Left lung (tissue), 4 donors: ENCODE measurements at regions not wholly inside any gene's neighbourhood (a gene's known extent, or its start where the extent isn't known, plus 50 kb on each side); places are given as distances from the start of the nearest gene placed in this dataset.
"Not testable (repeated sequence)": the region's sequence is repeated elsewhere in the genome, so short reads cannot be mapped to it uniquely, and the experiment has no call there.

ENCODE experiments used
- ATAC-seq: fragments of 200-7000 bp; cut with Tn5 transposase; one replicate; pipeline ENCODE4 v1.9.1; 2020; ENCODE audit warnings: moderate library complexity
- DNase-seq, 4 donors: peaks; one replicate each; pipeline ENCODE4 v3.0.0-alpha.2; 2013 to 2020
- H3K27ac ChIP-seq, 2 donors: fragments of 200-600 bp; sonication (generic) in 1 of 2; one replicate each; pipeline versions ENCODE4 v1.5.0 to v1.8.0; 2020 to 2021
- H3K27me3 ChIP-seq, 2 donors: fragments of 200-600 bp; sonication (generic) in 1 of 2; one replicate each; pipeline versions ENCODE4 v1.5.0 to v1.8.0; 2020 to 2021
- H3K36me3 ChIP-seq, 2 donors: fragments of 200-600 bp; sonication (generic) in 1 of 2; one replicate each; pipeline versions ENCODE4 v1.5.0 to v1.8.0; 2020 to 2021
- H3K4me1 ChIP-seq, 2 donors: fragments of 200-600 bp; one replicate each; pipeline ENCODE4 v1.8.0; 2021
- H3K4me3 ChIP-seq, 2 donors: fragments of 200-600 bp; sonication (generic) in 1 of 2; one replicate each; pipeline versions ENCODE4 v1.5.0 to v1.8.0; 2020 to 2021; ENCODE audit warnings: mild to moderate bottlenecking in 1 of 2
- H3K9me3 ChIP-seq, 2 donors: fragments of 200-600 bp; sonication (generic) in 1 of 2; one replicate each; pipeline versions ENCODE4 v1.5.0 to v1.8.0; 2020 to 2021
- intact Hi-C, 2 donors: fragments of 100-400 bp; cut with DNase I; formaldehyde crosslinking; loops; one replicate each; pipeline versions ENCODE4 v1.11.2 to v1.14.2; 2022
- donor health status: DM: no; HTN: yes; CAD: no.
- donor health status: DM: no; HTN: no; CAD: no.

GRCh38 chr15:21174761-21175160 lies 265.5 kb downstream of the POTEB3 start:
- H3K4me1 ChIP-seq, H3K9me3 ChIP-seq, H3K27ac ChIP-seq, intact Hi-C loops, H3K36me3 ChIP-seq, H3K4me3 ChIP-seq, H3K27me3 ChIP-seq, ATAC-seq: not testable (repeated sequence)
- peak in 1 of 4 donors; percentile 48 for DNase-seq

GRCh38 chr15:21151203-21151966 lies 285.3 kb upstream of the POTEB2 start:
- intact Hi-C loops, H3K4me3 ChIP-seq, H3K4me1 ChIP-seq, H3K9me3 ChIP-seq, H3K27ac ChIP-seq, ATAC-seq, H3K27me3 ChIP-seq, H3K36me3 ChIP-seq: not testable (repeated sequence)
- peak in 1 of 4 donors; percentile 39 for DNase-seq

- H3K9me3 ChIP-seq, H3K4me3 ChIP-seq, intact Hi-C loops, H3K27ac ChIP-seq, H3K36me3 ChIP-seq, ATAC-seq, H3K27me3 ChIP-seq, H3K4me1 ChIP-seq: not testable (repeated sequence)
- DNase-seq: peak in 1 of 4 donors; percentile 32
Observed at GRCh38 chr15:21148136-21148535, 282.0 kb upstream of the POTEB2 start.

- H3K36me3 ChIP-seq, H3K4me3 ChIP-seq, H3K9me3 ChIP-seq, intact Hi-C loops, H3K27me3 ChIP-seq, H3K27ac ChIP-seq, ATAC-seq, H3K4me1 ChIP-seq: not testable (repeated sequence)
- peak in 1 of 4 donors; percentile 34 for DNase-seq
Observed at GRCh38 chr15:21133893-21134292, 267.8 kb upstream of the POTEB2 start.

- intact Hi-C loops, H3K36me3 ChIP-seq, ATAC-seq, H3K27me3 ChIP-seq, H3K27ac ChIP-seq, H3K4me3 ChIP-seq, H3K4me1 ChIP-seq, H3K9me3 ChIP-seq: not testable (repeated sequence)
- peak in 2 of 4 donors; percentile 32 to 86 for DNase-seq
Observed at GRCh38 chr15:21112271-21113053, 246.3 kb upstream of the POTEB2 start.

GRCh38 chr15:21111861-21112260 lies 245.7 kb upstream of the POTEB2 start:
- H3K4me3 ChIP-seq, H3K9me3 ChIP-seq, ATAC-seq, H3K27me3 ChIP-seq, intact Hi-C loops, H3K27ac ChIP-seq, H3K36me3 ChIP-seq, H3K4me1 ChIP-seq: not testable (repeated sequence)
- DNase-seq: peak in 2 of 4 donors; percentile 34 to 92

GRCh38 chr15:21111172-21111571 lies 245.1 kb upstream of the POTEB2 start:
- ATAC-seq, intact Hi-C loops, H3K9me3 ChIP-seq, H3K4me1 ChIP-seq, H3K36me3 ChIP-seq, H3K4me3 ChIP-seq, H3K27me3 ChIP-seq, H3K27ac ChIP-seq: not testable (repeated sequence)
- peak in 1 of 4 donors; percentile 75 for DNase-seq

GRCh38 chr15:21110187-21110804 lies 244.2 kb upstream of the POTEB2 start:
- intact Hi-C loops, ATAC-seq: not testable (repeated sequence)
- DNase-seq: peak in 2 of 4 donors; percentile 50 to 95

GRCh38 chr15:21108384-21108783 lies 242.3 kb upstream of the POTEB2 start:
- ATAC-seq, H3K36me3 ChIP-seq, intact Hi-C loops, H3K27me3 ChIP-seq, H3K27ac ChIP-seq, H3K4me3 ChIP-seq, H3K4me1 ChIP-seq, H3K9me3 ChIP-seq, DNase-seq: not testable (repeated sequence)

More at GRCh38 chr15:21110187-21110804, 244.2 kb upstream of the POTEB2 start:
- not testable (repeated sequence) for H3K9me3 ChIP-seq, H3K27me3 ChIP-seq, H3K4me1 ChIP-seq, H3K36me3 ChIP-seq, H3K27ac ChIP-seq, H3K4me3 ChIP-seq

GRCh38 chr15:21107399-21108381 lies 241.6 kb upstream of the POTEB2 start:
- intact Hi-C loops, H3K4me3 ChIP-seq, H3K27ac ChIP-seq, H3K9me3 ChIP-seq, H3K27me3 ChIP-seq, ATAC-seq, H3K36me3 ChIP-seq, H3K4me1 ChIP-seq: not testable (repeated sequence)
- DNase-seq: peak in 1 of 4 donors; percentile 5

GRCh38 chr15:21096599-21096998 lies 230.5 kb upstream of the POTEB2 start:
- ATAC-seq, H3K36me3 ChIP-seq, H3K27me3 ChIP-seq, DNase-seq, intact Hi-C loops, H3K9me3 ChIP-seq, H3K4me1 ChIP-seq, H3K4me3 ChIP-seq, H3K27ac ChIP-seq: not testable (repeated sequence)

- intact Hi-C loops, ATAC-seq, H3K36me3 ChIP-seq, DNase-seq, H3K9me3 ChIP-seq, H3K27ac ChIP-seq, H3K27me3 ChIP-seq, H3K4me1 ChIP-seq, H3K4me3 ChIP-seq: not testable (repeated sequence)
Observed at GRCh38 chr15:21079544-21079943, 213.4 kb upstream of the POTEB2 start.
